ENCODE measurements at regions not wholly inside any gene's neighbourhood (a gene's known extent, or its start where the extent isn't known, plus 50 kb on each side); places are given as distances from the start of the nearest gene placed in this dataset.
A peak's percentile ranks its signal among the peaks of the same experiment; 100 is the strongest.

DNA sequence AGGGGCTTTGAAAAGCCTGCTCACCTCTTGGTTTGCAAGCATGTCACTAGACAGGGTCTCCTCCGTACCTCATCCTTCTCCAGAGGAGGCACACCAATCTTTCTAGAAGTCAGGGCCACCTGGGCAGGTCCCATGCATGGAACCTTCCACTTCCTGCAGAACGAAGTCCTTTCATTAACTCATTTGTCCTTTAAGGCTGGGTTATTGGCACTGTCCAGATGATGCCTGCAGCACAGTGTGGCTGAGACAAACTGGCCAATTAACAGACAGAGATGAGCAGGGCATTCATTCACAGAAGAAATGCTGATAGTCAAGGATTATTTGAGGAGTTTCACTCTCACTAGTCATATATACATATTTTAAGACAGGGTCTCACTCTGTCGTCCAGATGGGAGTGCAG lies 245.3 kb downstream of the TFCP2L1 start:
- no peaks in the 10 kb centered on the region for H3K27me3 ChIP-seq (ENCODE audit: control insufficient read depth, insufficient read depth, low read length)
- DNase-seq (ENCODE audit: low read depth) (no peak), FAIRE-seq (no peak)
- TF ChIP-seq, protein P1, sequence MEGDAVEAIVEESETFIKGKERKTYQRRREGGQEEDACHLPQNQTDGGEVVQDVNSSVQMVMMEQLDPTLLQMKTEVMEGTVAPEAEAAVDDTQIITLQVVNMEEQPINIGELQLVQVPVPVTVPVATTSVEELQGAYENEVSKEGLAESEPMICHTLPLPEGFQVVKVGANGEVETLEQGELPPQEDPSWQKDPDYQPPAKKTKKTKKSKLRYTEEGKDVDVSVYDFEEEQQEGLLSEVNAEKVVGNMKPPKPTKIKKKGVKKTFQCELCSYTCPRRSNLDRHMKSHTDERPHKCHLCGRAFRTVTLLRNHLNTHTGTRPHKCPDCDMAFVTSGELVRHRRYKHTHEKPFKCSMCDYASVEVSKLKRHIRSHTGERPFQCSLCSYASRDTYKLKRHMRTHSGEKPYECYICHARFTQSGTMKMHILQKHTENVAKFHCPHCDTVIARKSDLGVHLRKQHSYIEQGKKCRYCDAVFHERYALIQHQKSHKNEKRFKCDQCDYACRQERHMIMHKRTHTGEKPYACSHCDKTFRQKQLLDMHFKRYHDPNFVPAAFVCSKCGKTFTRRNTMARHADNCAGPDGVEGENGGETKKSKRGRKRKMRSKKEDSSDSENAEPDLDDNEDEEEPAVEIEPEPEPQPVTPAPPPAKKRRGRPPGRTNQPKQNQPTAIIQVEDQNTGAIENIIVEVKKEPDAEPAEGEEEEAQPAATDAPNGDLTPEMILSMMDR (IDR thresholded peaks at IDR 0.05; ENCODE audit: insufficient read depth, low read length, severe bottlenecking) = no peak
- no peak overlapping the region for H3K4me3 ChIP-seq (ENCODE audit: low read depth, low read length)
- no peaks in the 10 kb centered on the region for H3K36me3 ChIP-seq (ENCODE audit: control insufficient read depth, insufficient read depth, low read length)

DNA sequence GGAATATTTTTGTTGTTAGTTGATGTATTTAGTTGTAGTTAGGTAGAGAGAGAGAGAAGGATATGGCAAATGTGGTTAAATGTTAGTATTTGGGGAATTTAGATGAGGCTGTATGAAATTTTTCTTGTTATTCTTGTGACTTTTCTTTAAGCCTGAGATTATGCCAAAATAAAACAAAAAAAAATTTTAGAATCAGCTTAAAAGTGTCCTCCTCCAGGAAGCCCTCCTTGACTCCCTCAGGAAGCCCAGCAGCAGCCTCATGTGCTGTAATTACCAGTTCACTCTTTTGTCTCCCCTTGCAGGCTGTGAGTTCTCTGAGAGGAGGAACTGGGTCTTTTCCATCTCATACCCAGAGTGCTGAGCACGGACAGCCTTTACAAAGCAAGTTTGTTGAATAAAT lies 243.5 kb downstream of the TFCP2L1 start:
- H3K36me3 ChIP-seq (ENCODE audit: control insufficient read depth, insufficient read depth, low read length) = no peaks in the 10 kb centered on the region
- no peak for FAIRE-seq
- TF ChIP-seq, protein P1 (IDR thresholded peaks at IDR 0.05; ENCODE audit: insufficient read depth, low read length, severe bottlenecking) = no peak
- H3K4me3 ChIP-seq (ENCODE audit: low read depth, low read length) = no peak overlapping the region
- no peak for DNase-seq (ENCODE audit: low read depth)
- H3K27me3 ChIP-seq (ENCODE audit: control insufficient read depth, insufficient read depth, low read length) = no peaks in the 10 kb centered on the region

DNA sequence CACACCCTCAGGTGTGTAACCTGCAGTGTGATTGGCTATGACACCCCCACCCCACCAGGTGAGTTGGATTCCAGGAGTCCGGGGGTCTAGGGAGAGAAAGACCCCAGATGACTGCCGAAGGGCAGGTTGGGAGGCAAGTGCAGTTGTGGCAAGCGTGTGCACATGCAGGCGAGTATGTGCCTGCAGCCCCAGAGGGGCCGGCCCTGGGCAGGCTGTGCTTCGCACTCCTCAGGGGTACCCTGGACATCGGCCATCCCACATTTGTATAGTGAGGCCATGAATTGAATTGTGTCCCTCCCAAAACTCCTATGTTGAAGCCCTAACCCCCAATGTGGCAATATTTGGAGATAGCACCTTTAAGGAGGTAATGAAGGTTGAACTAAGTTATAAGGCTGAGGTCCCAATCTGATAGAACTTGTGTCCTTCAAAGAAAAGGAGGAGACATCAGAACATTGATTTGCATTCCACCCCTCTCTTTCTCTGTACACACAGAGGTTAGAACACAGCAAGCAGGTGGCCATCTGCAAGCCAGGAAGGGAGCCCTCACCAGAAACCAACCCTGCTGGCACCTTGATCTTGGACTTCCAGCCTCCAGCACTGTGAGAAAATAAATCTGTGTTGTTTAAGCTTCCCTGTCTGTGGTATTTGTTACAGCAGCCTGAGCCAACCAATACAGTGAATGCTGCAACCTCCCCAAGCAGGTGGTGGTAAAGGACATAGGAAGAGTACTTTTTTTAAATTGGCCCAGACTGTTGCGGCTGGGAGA lies 241.8 kb downstream of the TFCP2L1 start:
- DNase-seq (ENCODE audit: low read depth) = no peak
- Histone ChIP-seq H3K27me3 (ENCODE audit: control insufficient read depth, insufficient read depth, low read length) (peaks cover 1% of the 10 kb centered on the region), H3K36me3 (ENCODE audit: control insufficient read depth, insufficient read depth, low read length) (no peaks in the 10 kb centered on the region), H3K4me3 (ENCODE audit: low read depth, low read length) (no peak overlapping the region)
- no peak for FAIRE-seq
- TF ChIP-seq, protein P1 (IDR thresholded peaks at IDR 0.05; ENCODE audit: insufficient read depth, low read length, severe bottlenecking) = no peak

DNA sequence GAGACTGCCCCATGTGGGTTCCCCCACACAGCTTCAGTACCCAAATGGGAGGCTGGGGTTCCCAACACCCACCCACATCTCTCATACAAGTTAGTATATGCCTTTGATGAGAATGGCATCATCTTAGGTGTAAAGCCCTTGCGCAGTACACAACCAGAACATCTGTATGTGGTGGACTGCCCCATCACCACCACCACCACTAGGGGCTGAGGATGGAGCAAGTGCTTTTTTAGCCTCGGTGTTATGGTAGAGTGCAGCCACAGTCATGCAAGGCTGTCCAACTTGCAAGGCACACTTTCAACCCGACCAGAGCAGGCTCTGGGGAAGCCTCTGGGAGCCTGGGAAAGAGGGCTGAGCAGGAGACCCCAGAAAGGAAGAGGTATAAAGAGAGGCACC lies 241.2 kb downstream of the TFCP2L1 start:
- no peak for FAIRE-seq
- Histone ChIP-seq H3K4me3 (ENCODE audit: low read depth, low read length) (no peak overlapping the region), H3K27me3 (ENCODE audit: control insufficient read depth, insufficient read depth, low read length) (peaks cover 1% of the 10 kb centered on the region), H3K36me3 (ENCODE audit: control insufficient read depth, insufficient read depth, low read length) (no peaks in the 10 kb centered on the region)
- DNase-seq (ENCODE audit: low read depth) = no peak
- TF ChIP-seq, protein P1 (IDR thresholded peaks at IDR 0.05; ENCODE audit: insufficient read depth, low read length, severe bottlenecking) = no peak

DNA sequence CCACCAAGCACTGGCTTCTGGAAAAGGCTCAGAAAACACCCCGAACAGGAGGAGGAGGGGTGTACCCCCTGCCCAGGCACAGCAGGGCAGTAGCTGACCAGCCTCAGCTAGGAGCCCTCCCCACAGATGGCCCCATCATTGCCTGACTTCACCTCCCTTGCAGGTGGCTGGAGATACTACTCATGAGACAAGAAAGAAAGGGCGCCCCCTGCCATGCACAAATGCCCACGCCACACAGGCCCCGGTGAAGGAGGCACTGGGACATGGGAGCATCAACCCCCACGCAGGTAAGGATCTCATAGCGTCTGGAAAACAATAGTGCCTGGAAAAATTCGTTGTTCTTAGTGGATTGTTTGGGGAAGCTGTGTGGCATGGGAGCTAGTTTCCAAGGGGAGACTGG lies 240.6 kb downstream of the TFCP2L1 start:
- FAIRE-seq (no peak), DNase-seq (ENCODE audit: low read depth) (peak; percentile 3)
- Histone ChIP-seq H3K36me3 (ENCODE audit: control insufficient read depth, insufficient read depth, low read length) (no peaks in the 10 kb centered on the region), H3K4me3 (ENCODE audit: low read depth, low read length) (no peak overlapping the region), H3K27me3 (ENCODE audit: control insufficient read depth, insufficient read depth, low read length) (peaks cover 1% of the 10 kb centered on the region)
- TF ChIP-seq, protein P1 (IDR thresholded peaks at IDR 0.05; ENCODE audit: insufficient read depth, low read length, severe bottlenecking) = peak; percentile 28

DNA sequence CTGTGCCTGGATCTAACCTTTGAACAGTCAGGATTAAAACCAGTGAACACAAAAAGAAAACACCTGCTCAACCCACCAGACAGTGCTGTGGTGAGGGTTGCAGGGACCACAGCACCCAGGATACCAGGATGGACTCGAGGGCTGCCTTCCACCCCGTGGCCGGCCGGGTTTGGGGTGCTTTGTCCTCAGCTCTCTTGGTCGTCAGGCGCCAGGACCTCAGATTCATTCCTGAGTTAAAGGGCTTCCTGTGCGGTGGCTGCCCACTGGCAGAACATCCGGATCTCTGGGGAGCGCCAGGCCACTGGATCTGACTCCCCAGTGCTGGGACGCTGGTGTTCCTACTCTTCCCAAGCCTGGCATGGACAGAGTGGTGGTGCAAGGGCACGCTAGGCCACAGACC lies 239.8 kb downstream of the TFCP2L1 start:
- TF ChIP-seq, protein P1 (IDR thresholded peaks at IDR 0.05; ENCODE audit: insufficient read depth, low read length, severe bottlenecking) = no peak
- FAIRE-seq (no peak), DNase-seq (ENCODE audit: low read depth) (no peak)
- H3K36me3 ChIP-seq (ENCODE audit: control insufficient read depth, insufficient read depth, low read length) = no peaks in the 10 kb centered on the region
- peaks cover 3% of the 10 kb centered on the region for H3K27me3 ChIP-seq (ENCODE audit: control insufficient read depth, insufficient read depth, low read length)
- H3K4me3 ChIP-seq (ENCODE audit: low read depth, low read length) = no peak overlapping the region
